Urothelium cell line (cell line): ENCODE measurements at regions not wholly inside any gene's neighbourhood (a gene's known extent, or its start where the extent isn't known, plus 50 kb on each side); places are given as distances from the start of the nearest gene placed in this dataset.
"Not testable (repeated sequence)": the region's sequence is repeated elsewhere in the genome, so short reads cannot be mapped to it uniquely, and the experiment has no call there.

ENCODE experiments used
- DNase-seq: peaks from one replicate; pipeline ENCODE4 v3.0.0; 2011; ENCODE audit warnings: low spot score, mixed read lengths
- FAIRE-seq: peaks from 2 replicates; lab custom pipeline; 2011; peaks lifted over from hg19 to GRCh38; lab: Jason Lieb, UNC

GRCh38 chr2:144904612-144905011, 384.7 kb upstream of the ZEB2 start:
- DNase-seq (no peak), FAIRE-seq (no peak)

GRCh38 chr2:144903045-144903444, 383.1 kb upstream of the ZEB2 start:
- DNase-seq, FAIRE-seq: not testable (repeated sequence)

GRCh38 chr2:144901386-144901785, 381.5 kb upstream of the ZEB2 start:
- FAIRE-seq, DNase-seq: not testable (repeated sequence)

GRCh38 chr2:144896341-144896740, 376.4 kb upstream of the ZEB2 start:
- DNase-seq (no peak), FAIRE-seq (no peak)

GRCh38 chr2:144894612-144895599, 375.0 kb upstream of the ZEB2 start:
- no peak for DNase-seq
- no peak for FAIRE-seq

- FAIRE-seq (no peak), DNase-seq (no peak)
These were observed 373.5 kb upstream of the ZEB2 start for GRCh38 chr2:144893464-144893863.

- no peak for FAIRE-seq
- peak; percentile 8 for DNase-seq
These were observed 370.9 kb upstream of the ZEB2 start for GRCh38 chr2:144890828-144891227.

- DNase-seq (no peak), FAIRE-seq (no peak)
These were observed 369.4 kb upstream of the ZEB2 start for GRCh38 chr2:144889348-144889747.

GRCh38 chr2:144886862-144887261, 366.9 kb upstream of the ZEB2 start:
- FAIRE-seq (no peak), DNase-seq (no peak)

- FAIRE-seq: no peak
- DNase-seq: no peak
These were observed 358.0 kb upstream of the ZEB2 start for GRCh38 chr2:144877893-144878292.

GRCh38 chr2:144876013-144876412, 356.1 kb upstream of the ZEB2 start:
- no peak for DNase-seq
- no peak for FAIRE-seq

- FAIRE-seq (no peak), DNase-seq (no peak)
These were observed 355.5 kb upstream of the ZEB2 start for GRCh38 chr2:144875290-144875969.

GRCh38 chr2:144865670-144866069, 345.8 kb upstream of the ZEB2 start:
- FAIRE-seq: no peak
- DNase-seq: no peak

GRCh38 chr2:144859716-144860115, 339.8 kb upstream of the ZEB2 start:
- DNase-seq (no peak), FAIRE-seq (no peak)

- FAIRE-seq (no peak), DNase-seq (no peak)
These were observed 338.3 kb upstream of the ZEB2 start for GRCh38 chr2:144858211-144858610.

- DNase-seq (no peak), FAIRE-seq (no peak)
These were observed 334.7 kb upstream of the ZEB2 start for GRCh38 chr2:144854596-144854995.

GRCh38 chr2:144849612-144850011, 329.7 kb upstream of the ZEB2 start:
- FAIRE-seq (no peak), DNase-seq (no peak)

GRCh38 chr2:144848423-144848822, 328.5 kb upstream of the ZEB2 start:
- DNase-seq (no peak), FAIRE-seq (no peak)

- no peak for FAIRE-seq
- DNase-seq: no peak
These were observed 327.6 kb upstream of the ZEB2 start for GRCh38 chr2:144847347-144848080.

- DNase-seq: no peak
- no peak for FAIRE-seq
These were observed 316.9 kb upstream of the ZEB2 start for GRCh38 chr2:144836635-144837350.
